ENCODE measurements at regions not wholly inside any gene's neighbourhood (a gene's known extent, or its start where the extent isn't known, plus 50 kb on each side); places are given as distances from the start of the nearest gene placed in this dataset.
"Not testable (repeated sequence)": the region's sequence is repeated elsewhere in the genome, so short reads cannot be mapped to it uniquely, and the experiment has no call there.

DNA sequence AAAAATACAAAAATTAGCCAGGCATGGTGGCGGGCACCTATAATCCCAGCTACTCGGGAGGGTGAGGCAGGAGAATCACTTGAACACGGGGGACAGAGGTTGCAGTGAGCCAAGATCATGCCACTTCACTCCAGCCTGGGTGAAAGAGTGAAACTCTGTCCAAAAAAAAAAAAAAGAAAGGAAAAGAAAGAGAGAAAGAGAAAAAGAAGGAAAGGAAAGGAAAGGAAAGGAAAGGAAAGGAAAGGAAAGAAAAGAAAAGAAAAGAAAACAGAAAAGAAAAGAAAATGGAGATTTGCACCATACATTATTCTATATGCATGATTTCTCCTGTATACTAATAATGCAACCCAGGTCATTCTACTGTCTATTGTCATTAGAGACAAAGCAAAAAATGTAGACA, 421.5 kb downstream of the PCDH19 start:
- TF ChIP-seq, protein P1, sequence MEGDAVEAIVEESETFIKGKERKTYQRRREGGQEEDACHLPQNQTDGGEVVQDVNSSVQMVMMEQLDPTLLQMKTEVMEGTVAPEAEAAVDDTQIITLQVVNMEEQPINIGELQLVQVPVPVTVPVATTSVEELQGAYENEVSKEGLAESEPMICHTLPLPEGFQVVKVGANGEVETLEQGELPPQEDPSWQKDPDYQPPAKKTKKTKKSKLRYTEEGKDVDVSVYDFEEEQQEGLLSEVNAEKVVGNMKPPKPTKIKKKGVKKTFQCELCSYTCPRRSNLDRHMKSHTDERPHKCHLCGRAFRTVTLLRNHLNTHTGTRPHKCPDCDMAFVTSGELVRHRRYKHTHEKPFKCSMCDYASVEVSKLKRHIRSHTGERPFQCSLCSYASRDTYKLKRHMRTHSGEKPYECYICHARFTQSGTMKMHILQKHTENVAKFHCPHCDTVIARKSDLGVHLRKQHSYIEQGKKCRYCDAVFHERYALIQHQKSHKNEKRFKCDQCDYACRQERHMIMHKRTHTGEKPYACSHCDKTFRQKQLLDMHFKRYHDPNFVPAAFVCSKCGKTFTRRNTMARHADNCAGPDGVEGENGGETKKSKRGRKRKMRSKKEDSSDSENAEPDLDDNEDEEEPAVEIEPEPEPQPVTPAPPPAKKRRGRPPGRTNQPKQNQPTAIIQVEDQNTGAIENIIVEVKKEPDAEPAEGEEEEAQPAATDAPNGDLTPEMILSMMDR (IDR thresholded peaks at IDR 0.05 in 2 of 3, conservative IDR thresholded peaks at IDR 0.05 in 1 of 3; ENCODE audit: borderline replicate concordance in 1 of 3, insufficient read depth in 1 of 3, low read depth in 2 of 3, low read length in 2 of 3): not testable (repeated sequence)
- TF ChIP-seq, protein P2, sequence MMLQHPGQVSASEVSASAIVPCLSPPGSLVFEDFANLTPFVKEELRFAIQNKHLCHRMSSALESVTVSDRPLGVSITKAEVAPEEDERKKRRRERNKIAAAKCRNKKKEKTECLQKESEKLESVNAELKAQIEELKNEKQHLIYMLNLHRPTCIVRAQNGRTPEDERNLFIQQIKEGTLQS (IDR thresholded peaks at IDR 0.05): not testable (repeated sequence)
- TF ChIP-seq SP1, SIN3A (IDR thresholded peaks at IDR 0.05; ENCODE audit: low read depth): not testable (repeated sequence)
